Activated naive CD4-positive, alpha-beta T cell treated with anti-CD3 and anti-CD28 coated beads, Interleukin-2, amount 50 U/mL, for 24 hours (primary cell): ENCODE measurements at regions not wholly inside any gene's neighbourhood (a gene's known extent, or its start where the extent isn't known, plus 50 kb on each side); places are given as distances from the start of the nearest gene placed in this dataset.

Experiments used
- H3K27ac Mint-ChIP-seq: one replicate; pipeline ENCODE4 v1.8.0; 2021; ENCODE audit warnings: mild to moderate bottlenecking, mixed read lengths
- H3K27me3 Mint-ChIP-seq: one replicate; pipeline ENCODE4 v1.8.0; 2021; ENCODE audit warnings: mixed read lengths
- H3K36me3 Mint-ChIP-seq: one replicate; pipeline ENCODE4 v1.8.0; 2021; ENCODE audit warnings: mixed read lengths
- H3K4me1 Mint-ChIP-seq: one replicate; pipeline ENCODE4 v1.8.0; 2021; ENCODE audit warnings: mixed read lengths
- H3K4me3 Mint-ChIP-seq: one replicate; pipeline ENCODE4 v1.8.0; 2021; ENCODE audit warnings: mild to moderate bottlenecking, mixed read lengths
- H3K9me3 Mint-ChIP-seq: one replicate; pipeline ENCODE4 v1.8.0; 2021; ENCODE audit warnings: mixed read lengths

DNA sequence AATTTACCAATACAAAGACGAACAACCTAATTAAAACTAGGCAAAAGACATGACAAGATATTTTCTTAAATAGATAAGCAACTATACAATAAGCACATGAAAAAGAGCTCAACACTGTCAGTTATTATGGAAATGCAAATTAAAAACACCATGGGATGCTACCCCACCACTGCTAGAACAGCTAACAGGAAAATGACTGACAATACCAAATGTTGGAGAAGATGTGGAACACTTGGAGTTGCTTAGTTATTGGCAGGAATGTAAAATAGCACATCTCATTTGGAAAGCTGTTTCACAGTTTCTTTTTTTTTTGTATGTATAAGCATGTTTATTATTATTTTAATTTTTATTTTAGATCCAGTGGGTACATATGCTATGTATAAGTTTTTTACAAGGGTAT is 84.4 kb downstream of the CYRIA start:
- H3K36me3 Mint-ChIP-seq: no peaks in the 10 kb centered on the region
- H3K4me3 Mint-ChIP-seq: no peak overlapping the region
- H3K4me1 Mint-ChIP-seq: no peaks in the 10 kb centered on the region
- H3K27me3 Mint-ChIP-seq: peaks cover 2% of the 10 kb centered on the region
- no peak overlapping the region for H3K27ac Mint-ChIP-seq
- H3K9me3 Mint-ChIP-seq: no peaks in the 10 kb centered on the region

DNA sequence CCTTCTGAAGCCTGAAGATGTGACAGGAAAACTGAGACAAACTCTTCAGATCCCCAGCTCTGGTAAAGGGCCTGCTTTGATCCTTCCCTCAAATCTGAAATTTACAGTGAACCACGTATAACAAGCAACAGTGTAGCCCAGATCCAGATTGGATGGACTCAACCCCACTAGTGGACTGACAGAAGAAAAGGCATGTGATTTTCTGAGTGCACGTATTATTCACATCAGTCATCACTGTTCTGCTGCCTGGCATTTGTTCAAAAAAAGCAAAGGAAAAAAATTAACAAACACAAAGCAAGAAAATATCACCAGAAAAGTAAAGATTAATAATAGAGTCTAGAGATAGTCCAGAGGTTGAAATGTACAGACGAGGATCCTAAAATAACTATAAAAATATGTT is 87.6 kb downstream of the CYRIA start:
- H3K27ac Mint-ChIP-seq: no peak overlapping the region
- no peak overlapping the region for H3K4me3 Mint-ChIP-seq
- H3K36me3 Mint-ChIP-seq: peaks cover 5% of the 10 kb centered on the region
- H3K9me3 Mint-ChIP-seq: peaks cover 6% of the 10 kb centered on the region
- peaks cover 5% of the 10 kb centered on the region for H3K27me3 Mint-ChIP-seq
- H3K4me1 Mint-ChIP-seq: no peaks in the 10 kb centered on the region

DNA sequence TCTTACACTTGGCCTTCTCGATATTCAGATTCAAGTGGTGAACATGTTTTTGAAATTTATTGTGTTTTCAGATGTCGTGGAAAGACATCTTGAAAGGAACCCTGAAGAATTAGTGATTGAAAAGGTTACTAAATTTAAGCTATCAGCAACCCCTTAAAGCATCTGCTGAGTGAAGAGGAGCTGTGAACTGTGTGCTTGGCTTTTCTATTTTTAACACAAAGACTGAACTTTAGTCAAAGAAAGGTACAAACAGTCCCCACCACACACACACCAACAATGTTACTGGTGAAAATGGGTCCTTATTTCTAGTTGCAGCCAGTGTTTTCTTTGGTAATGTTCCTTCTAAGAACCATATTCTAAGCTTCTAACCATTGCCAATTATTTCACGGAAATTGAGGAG is 95.1 kb downstream of the CYRIA start:
- Mint-ChIP-seq H3K36me3 (peaks cover 3% of the 10 kb centered on the region), H3K27me3 (peaks cover 4% of the 10 kb centered on the region), H3K4me3 (no peak overlapping the region), H3K27ac (no peak overlapping the region), H3K4me1 (no peaks in the 10 kb centered on the region), H3K9me3 (peaks cover 6% of the 10 kb centered on the region)

DNA sequence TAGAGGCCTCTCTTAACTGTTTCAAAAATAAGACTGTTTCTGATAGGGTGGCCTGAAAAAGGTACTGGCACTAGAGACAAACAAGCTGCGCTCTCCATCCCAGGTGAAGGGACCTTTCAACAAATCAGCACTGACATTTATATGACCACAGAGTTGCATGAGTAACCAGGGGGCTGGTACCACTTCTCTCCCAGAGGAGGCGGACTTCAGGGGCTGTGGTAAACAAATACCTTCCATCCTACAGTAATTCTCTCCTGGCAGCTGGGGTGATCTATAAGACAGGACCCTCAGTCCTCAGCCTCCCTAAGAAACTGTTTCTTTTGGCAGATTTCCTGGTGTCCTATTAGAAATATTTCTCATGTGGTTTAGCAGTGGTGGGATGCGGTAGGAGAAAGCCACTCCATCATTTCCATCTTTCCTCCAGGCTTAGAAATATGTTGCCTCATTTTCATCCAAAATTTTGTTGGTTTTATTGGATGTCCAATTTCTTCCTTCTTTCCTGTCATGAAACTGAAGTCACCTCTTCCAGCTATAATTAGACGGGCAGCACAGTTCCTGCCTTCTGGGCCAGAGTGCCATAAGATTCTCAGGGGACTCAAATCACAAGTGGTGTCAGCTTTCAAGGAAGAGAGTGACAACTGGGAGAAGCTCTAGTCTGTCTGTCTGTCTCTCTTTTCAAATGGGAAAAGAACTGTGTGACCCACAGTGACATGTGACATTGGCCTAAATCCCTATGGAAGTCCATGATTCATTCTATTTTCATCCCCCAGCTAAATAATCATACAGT is 96.4 kb downstream of the CYRIA start:
- H3K4me1 Mint-ChIP-seq: no peaks in the 10 kb centered on the region
- H3K27me3 Mint-ChIP-seq: peaks cover 4% of the 10 kb centered on the region
- peaks cover 6% of the 10 kb centered on the region for H3K9me3 Mint-ChIP-seq
- peaks cover 3% of the 10 kb centered on the region for H3K36me3 Mint-ChIP-seq
- no peak overlapping the region for H3K27ac Mint-ChIP-seq
- no peak overlapping the region for H3K4me3 Mint-ChIP-seq

DNA sequence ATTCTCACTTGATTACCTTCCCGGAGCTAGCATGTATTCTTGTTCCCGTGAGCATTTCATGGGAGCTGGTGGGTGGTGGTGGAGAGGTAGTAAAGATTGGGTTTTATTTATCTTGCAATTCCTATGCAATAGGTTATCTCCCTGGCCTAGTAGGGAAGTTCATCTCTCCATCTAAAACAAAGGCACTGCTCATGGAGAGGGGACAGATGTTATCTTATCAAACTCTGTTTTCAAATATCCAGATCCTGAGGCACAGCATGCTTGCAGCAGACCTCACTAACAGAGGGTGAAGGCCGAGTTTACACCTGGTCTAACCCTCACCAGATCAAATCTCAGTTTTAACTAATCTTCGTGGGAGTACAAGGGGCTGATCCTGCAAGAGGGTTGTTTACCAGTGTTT is 98.9 kb downstream of the CYRIA start:
- peaks cover 4% of the 10 kb centered on the region for H3K27me3 Mint-ChIP-seq
- no peak overlapping the region for H3K4me3 Mint-ChIP-seq
- H3K9me3 Mint-ChIP-seq: no peaks in the 10 kb centered on the region
- H3K36me3 Mint-ChIP-seq: no peaks in the 10 kb centered on the region
- no peaks in the 10 kb centered on the region for H3K4me1 Mint-ChIP-seq
- H3K27ac Mint-ChIP-seq: no peak overlapping the region

DNA sequence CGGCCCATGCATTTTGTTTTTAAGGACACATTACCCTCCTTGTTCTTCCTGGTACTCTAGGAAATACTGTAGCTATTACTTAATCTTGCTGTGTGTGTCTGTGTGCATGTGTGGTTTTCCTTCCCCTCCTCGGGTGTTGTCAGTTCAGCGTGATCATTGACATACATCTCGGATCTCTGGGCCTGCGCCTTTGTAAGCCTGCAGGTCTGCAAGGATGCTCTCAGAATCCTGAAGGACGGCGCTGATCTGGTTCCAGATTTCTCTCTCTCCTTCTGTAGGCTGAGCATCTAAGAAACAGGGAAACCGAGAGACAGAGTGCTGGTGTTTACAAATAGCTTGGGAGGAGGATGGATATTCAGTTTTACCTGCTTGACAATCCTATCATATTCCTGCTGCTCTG is 100.2 kb downstream of the CYRIA start:
- Mint-ChIP-seq H3K27me3 (peaks cover 4% of the 10 kb centered on the region), H3K4me3 (no peak overlapping the region), H3K27ac (no peak overlapping the region), H3K36me3 (no peaks in the 10 kb centered on the region), H3K4me1 (no peaks in the 10 kb centered on the region), H3K9me3 (no peaks in the 10 kb centered on the region)

DNA sequence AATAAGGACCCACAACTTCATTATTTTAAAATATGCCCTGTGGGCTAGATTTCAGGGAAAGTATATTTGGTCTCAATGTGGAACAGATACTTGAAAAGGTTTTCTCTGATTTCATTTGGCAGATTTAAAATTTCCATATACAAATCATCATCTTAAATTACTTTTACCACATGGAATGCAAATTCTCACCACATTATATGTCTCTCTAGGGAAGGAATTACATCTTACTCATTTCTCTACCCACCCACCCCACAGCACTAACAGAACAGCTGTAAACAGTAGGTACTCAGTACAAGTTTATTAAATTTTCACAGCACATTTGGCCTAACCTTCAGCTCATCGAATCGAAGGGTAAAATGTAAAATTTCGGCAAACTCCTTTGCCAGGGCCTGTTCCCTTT is 104.0 kb downstream of the CYRIA start:
- H3K9me3 Mint-ChIP-seq: no peaks in the 10 kb centered on the region
- H3K27ac Mint-ChIP-seq: no peak overlapping the region
- H3K4me3 Mint-ChIP-seq: no peak overlapping the region
- peaks cover 2% of the 10 kb centered on the region for H3K27me3 Mint-ChIP-seq
- H3K36me3 Mint-ChIP-seq: no peaks in the 10 kb centered on the region
- no peaks in the 10 kb centered on the region for H3K4me1 Mint-ChIP-seq

DNA sequence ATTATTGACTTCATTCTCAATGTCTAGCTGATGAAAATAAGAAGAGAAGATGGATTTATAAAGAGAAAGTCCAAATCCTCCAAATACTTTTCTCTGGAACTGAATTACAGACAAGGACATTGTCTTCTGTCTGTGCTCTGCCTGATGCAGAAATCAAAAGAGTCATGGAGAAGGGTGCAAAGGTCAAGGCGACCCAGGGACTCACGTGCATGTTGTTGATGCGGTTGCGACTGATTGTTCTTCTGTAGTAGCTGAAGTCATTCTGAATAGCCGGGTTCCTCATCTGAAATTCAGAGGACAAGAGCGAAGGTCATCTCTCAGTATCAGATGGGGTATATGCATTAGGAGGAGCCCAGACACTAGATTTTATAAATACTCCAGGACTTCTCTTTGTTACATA is 104.4 kb downstream of the CYRIA start:
- no peaks in the 10 kb centered on the region for H3K9me3 Mint-ChIP-seq
- no peaks in the 10 kb centered on the region for H3K4me1 Mint-ChIP-seq
- H3K27ac Mint-ChIP-seq: no peak overlapping the region
- H3K36me3 Mint-ChIP-seq: no peaks in the 10 kb centered on the region
- peaks cover 2% of the 10 kb centered on the region for H3K27me3 Mint-ChIP-seq
- no peak overlapping the region for H3K4me3 Mint-ChIP-seq

DNA sequence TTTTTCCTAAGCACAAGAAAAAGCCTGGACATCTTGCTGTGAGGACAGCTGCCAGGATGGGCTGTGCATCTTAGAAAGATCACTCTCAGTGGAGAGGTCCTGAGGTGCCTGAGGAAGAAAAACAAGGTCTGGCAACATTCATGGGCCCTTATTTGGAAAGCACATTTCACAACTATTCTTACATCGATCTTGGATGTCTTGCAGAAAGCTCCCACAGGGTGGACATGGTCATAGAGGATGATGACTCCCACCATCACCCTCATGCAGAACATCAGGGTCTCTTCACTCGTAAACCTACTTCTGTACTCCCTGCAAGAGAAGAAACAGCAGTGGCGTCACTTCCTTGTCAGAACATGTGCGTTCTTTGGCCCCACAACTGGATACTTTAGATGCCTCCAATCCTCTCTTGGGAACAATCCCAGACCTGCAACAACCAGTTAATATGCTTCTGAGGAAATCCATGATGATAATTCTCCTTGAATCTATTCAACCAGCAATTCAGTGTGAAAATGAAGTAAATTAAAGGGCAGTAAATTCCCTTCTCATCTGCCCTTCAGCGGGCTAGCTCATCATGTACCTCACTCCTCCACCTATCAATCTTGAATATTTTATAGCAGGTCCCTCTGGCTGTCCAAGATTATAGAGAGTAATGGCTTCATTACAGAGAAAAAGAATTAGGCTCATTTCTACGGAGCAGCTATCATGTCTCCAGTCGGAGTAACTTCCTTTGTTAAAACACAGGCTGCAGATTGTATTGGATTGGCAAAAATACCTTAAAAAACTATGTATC is 106.2 kb downstream of the CYRIA start:
- Mint-ChIP-seq H3K4me1 (no peaks in the 10 kb centered on the region), H3K27me3 (peaks cover 2% of the 10 kb centered on the region), H3K9me3 (no peaks in the 10 kb centered on the region), H3K4me3 (no peak overlapping the region), H3K27ac (no peak overlapping the region), H3K36me3 (no peaks in the 10 kb centered on the region)

DNA sequence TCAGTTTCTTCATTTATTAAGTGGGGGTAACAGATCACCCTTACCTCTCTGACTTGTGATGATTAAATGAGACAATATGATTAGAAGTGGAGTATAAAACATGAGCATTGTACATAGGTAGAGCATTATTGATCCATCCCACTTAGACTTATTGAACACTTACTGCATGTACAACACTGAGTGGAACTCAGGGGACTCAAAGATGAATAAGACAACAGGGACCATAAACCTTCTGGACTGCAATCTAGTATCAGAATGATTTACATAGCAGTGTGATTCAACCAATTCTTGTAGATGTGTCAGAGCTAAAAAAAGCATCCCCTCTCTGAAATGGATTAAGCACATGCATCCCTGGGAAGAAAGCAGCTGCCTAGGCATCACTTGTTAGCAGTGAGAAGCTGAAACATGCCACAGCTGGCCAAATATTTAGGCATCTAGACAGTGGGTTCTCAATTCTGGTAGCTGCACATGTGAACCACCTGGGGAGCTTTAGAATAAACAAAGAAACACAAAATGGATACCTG is 111.5 kb downstream of the CYRIA start:
- Mint-ChIP-seq H3K9me3 (no peaks in the 10 kb centered on the region), H3K27ac (no peak overlapping the region), H3K4me3 (no peak overlapping the region), H3K4me1 (no peaks in the 10 kb centered on the region), H3K36me3 (no peaks in the 10 kb centered on the region), H3K27me3 (peaks cover 3% of the 10 kb centered on the region)

DNA sequence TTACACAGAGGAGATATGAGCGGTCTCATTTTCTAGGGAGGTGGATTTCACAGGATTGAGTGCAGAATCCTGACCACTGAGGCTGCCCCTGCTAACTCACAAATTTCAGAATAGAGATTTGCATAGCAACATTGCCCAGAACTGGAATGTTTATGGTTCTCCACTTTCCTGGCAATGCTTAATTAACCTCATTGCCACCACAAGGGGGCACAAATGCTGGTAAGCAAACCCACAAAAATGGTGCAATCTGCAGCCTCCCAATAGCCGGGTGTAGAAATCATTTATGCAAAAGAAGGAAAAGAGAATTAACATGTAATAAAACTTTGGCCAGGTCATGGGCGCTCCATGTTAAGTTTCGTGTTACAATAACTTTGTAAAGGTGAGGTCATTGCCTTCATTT is 112.4 kb downstream of the CYRIA start:
- H3K27ac Mint-ChIP-seq: no peak overlapping the region
- no peaks in the 10 kb centered on the region for H3K36me3 Mint-ChIP-seq
- H3K9me3 Mint-ChIP-seq: no peaks in the 10 kb centered on the region
- H3K4me3 Mint-ChIP-seq: no peak overlapping the region
- no peaks in the 10 kb centered on the region for H3K4me1 Mint-ChIP-seq
- peaks cover 3% of the 10 kb centered on the region for H3K27me3 Mint-ChIP-seq

DNA sequence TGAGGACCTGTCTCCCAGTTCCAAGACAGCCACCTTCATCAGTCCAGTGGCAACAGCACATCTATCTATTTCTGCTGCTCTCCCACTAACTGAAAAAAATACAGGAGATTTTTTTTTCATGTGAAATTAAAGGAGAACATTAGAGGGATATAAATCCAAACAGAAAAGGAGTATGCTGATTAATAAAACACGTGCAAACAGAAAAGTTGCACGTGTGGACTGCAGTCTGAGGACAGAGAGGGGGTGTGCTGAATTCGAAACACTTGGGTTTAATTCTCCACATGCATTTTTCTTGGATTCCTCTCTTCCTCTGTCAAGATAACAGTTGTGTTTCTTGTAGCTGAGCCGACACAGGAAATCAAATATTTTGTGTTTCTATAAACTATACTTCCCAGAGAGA is 113.4 kb downstream of the CYRIA start:
- H3K36me3 Mint-ChIP-seq: no peaks in the 10 kb centered on the region
- H3K4me1 Mint-ChIP-seq: no peaks in the 10 kb centered on the region
- H3K27ac Mint-ChIP-seq: no peak overlapping the region
- H3K9me3 Mint-ChIP-seq: no peaks in the 10 kb centered on the region
- peaks cover 3% of the 10 kb centered on the region for H3K27me3 Mint-ChIP-seq
- no peak overlapping the region for H3K4me3 Mint-ChIP-seq

DNA sequence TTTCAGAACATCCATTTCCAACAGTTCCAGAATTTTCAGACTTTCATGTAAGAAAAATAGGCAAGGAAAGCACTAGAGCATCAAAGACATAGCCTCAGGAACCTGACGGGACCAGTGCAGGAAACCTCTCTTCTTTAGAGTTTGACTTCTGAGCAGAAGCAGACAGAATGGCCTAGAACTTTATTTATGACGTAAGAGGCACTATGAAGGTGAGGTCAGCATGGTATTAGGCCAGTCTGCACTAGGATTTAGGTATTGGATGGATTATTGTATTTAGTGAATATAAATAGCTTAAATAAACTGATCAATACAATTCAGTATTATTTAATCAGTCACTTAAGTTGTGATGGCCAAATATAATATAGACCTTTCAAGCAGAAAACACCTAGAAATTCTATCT is 117.6 kb downstream of the CYRIA start:
- Mint-ChIP-seq H3K27ac (no peak overlapping the region), H3K4me1 (no peaks in the 10 kb centered on the region), H3K27me3 (peaks cover 5% of the 10 kb centered on the region), H3K36me3 (no peaks in the 10 kb centered on the region), H3K9me3 (peaks cover 6% of the 10 kb centered on the region), H3K4me3 (no peak overlapping the region)

DNA sequence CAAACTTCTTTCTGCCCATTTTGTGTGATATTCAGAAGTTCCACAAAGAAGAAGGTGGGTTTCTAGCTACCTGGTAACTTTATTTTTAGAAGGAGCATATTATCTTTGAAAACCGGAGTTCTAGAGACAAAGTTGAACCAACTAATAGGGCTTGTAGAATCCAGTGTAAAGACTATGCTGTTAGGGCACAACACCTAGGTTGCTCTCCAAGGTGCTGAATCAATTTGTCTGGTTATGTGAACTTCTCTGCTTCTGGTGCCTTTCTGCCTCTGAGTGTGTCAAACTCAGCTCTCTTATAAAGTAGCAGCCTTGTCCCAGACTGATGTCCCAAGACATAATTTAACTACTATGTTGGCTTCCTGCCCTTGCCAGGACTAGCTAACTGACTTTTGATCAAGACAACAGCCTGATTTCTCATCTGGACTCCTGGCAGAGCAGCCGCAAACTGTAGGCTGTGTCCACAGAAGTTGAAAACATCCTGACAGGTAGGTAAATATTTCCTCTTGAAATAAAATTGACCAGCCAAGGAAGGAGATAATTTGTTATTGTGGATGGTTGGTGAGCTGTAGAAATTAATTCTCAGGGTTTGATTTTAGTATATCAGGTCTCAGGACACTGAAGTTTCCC is 119.4 kb downstream of the CYRIA start:
- Mint-ChIP-seq H3K4me3 (no peak overlapping the region), H3K27me3 (peaks cover 4% of the 10 kb centered on the region), H3K27ac (no peak overlapping the region), H3K4me1 (no peaks in the 10 kb centered on the region), H3K36me3 (no peaks in the 10 kb centered on the region), H3K9me3 (peaks cover 6% of the 10 kb centered on the region)

DNA sequence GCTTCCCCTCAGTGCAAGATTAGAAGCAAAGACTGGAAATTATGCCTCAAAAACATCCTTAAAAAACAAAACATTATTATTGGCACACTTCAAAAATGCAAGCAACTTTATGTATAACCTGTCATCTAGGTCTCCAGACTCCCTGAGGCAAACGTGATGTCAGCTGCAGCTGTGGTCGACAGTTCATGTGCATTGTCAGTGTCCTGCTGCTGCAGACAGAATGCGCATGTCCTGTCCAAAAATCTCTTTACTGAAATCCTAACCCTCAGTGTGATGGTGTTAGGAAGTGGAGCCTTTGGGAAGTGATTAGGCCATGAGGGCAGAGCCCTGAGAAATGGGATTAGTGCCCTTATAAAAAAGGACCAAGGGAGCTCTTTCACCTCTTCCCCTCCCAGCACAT is 126.9 kb downstream of the CYRIA start:
- Mint-ChIP-seq H3K36me3 (no peaks in the 10 kb centered on the region), H3K27ac (no peak overlapping the region)

DNA sequence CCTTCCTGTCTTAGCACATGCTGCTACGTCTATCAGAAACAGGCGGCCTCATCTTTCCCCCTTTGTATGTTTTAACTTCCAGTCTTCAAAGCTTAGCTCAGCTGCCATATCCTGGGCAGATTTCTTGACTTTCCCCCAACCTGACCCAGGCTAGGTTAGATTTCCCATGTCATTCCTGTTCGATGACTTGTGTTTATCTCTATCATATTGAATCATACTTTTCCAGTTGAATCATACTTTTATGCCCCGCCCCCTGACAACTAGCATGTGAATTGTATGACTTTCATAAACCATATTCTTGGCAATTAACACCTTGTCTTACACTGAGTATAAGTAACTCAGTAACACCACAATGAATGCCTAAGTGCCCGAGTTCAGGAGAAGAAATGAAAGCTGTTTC is 128.3 kb downstream of the CYRIA start:
- no peaks in the 10 kb centered on the region for H3K9me3 Mint-ChIP-seq
- peaks cover 2% of the 10 kb centered on the region for H3K27me3 Mint-ChIP-seq
- H3K36me3 Mint-ChIP-seq: no peaks in the 10 kb centered on the region
- no peak overlapping the region for H3K27ac Mint-ChIP-seq
- H3K4me1 Mint-ChIP-seq: no peaks in the 10 kb centered on the region
- no peak overlapping the region for H3K4me3 Mint-ChIP-seq

More for the DNA sequence above, 126.9 kb downstream of the CYRIA start:
- no peak overlapping the region for H3K4me3 Mint-ChIP-seq
- H3K9me3 Mint-ChIP-seq: no peaks in the 10 kb centered on the region
- no peaks in the 10 kb centered on the region for H3K4me1 Mint-ChIP-seq
- no peaks in the 10 kb centered on the region for H3K27me3 Mint-ChIP-seq
